NB4 (cell line): ENCODE measurements at regions not wholly inside any gene's neighbourhood (a gene's known extent, or its start where the extent isn't known, plus 50 kb on each side); places are given as distances from the start of the nearest gene placed in this dataset.

Experiments
- POLR2A ChIP-seq: IDR thresholded peaks from 2 replicates; pipeline ENCODE4 v1.6.1; 2011; ENCODE audit warnings: mild to moderate bottlenecking; ENCODE audit not compliant: insufficient read length; ENCODE audit errors: extremely low read depth
- TF ChIP-seq, protein P1 (sequence below): IDR thresholded peaks from one replicate; pipeline ENCODE4 v1.5.1; 2012; ENCODE audit warnings: low read depth, low read length

DNA sequence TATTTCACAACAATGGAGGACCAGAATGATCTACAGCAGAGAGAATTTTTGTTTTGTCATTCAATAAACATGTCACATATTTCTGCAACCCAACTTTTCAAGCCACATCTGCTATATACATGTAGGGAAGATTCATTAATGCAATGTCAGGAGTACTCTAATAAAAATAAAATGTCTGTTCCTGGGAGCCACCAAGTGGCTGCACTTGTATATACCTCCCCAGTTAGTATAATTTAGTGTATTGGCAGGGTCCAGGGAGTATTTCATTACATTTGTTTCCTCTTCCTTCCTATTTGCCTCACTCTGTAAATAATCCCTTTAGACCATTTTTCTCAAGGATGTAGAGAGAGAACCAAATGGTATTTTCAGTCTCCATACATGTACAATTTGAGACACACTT is 1169.0 kb downstream of the DIAPH3 start:
- TF ChIP-seq, protein P1, sequence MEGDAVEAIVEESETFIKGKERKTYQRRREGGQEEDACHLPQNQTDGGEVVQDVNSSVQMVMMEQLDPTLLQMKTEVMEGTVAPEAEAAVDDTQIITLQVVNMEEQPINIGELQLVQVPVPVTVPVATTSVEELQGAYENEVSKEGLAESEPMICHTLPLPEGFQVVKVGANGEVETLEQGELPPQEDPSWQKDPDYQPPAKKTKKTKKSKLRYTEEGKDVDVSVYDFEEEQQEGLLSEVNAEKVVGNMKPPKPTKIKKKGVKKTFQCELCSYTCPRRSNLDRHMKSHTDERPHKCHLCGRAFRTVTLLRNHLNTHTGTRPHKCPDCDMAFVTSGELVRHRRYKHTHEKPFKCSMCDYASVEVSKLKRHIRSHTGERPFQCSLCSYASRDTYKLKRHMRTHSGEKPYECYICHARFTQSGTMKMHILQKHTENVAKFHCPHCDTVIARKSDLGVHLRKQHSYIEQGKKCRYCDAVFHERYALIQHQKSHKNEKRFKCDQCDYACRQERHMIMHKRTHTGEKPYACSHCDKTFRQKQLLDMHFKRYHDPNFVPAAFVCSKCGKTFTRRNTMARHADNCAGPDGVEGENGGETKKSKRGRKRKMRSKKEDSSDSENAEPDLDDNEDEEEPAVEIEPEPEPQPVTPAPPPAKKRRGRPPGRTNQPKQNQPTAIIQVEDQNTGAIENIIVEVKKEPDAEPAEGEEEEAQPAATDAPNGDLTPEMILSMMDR = no peak
- TF ChIP-seq POLR2A = no peak
